GM21528 (cell line): ENCODE measurements at regions not wholly inside any gene's neighbourhood (a gene's known extent, or its start where the extent isn't known, plus 50 kb on each side); places are given as distances from the start of the nearest gene placed in this dataset.
A peak's percentile ranks its signal among the peaks of the same experiment; 100 is the strongest.
"Not testable (repeated sequence)": the region's sequence is repeated elsewhere in the genome, so short reads cannot be mapped to it uniquely, and the experiment has no call there.

Source experiments
- ATAC-seq: cut with Tn5 transposase; IDR thresholded peaks from one replicate; pipeline ENCODE4 v1.9.1; 2021; ENCODE audit warnings: mild to moderate bottlenecking, moderate library complexity; ENCODE audit not compliant: unreplicated experiment, low FRiP score

- ATAC-seq = no peak
Observed at GRCh38 chr3:78277801-78278200, 1237.9 kb downstream of the ROBO2 start.

GRCh38 chr3:78279091-78279490 is 1239.2 kb downstream of the ROBO2 start:
- ATAC-seq = no peak

GRCh38 chr3:78281381-78281780 is 1241.5 kb downstream of the ROBO2 start:
- no peak for ATAC-seq

- ATAC-seq = no peak
Observed at GRCh38 chr3:78283994-78284393, 1244.1 kb downstream of the ROBO2 start.

- no peak for ATAC-seq
Observed at GRCh38 chr3:78285032-78285728, 1245.3 kb downstream of the ROBO2 start.

- no peak for ATAC-seq
Observed at GRCh38 chr3:78287085-78287484, 1247.2 kb downstream of the ROBO2 start.

- no peak for ATAC-seq
Observed at GRCh38 chr3:78293284-78293683, 1253.4 kb downstream of the ROBO2 start.

- ATAC-seq = no peak
Observed at GRCh38 chr3:78304115-78304514, 1264.2 kb downstream of the ROBO2 start.

- ATAC-seq = no peak
Observed at GRCh38 chr3:78312851-78313250, 1273.0 kb downstream of the ROBO2 start.

GRCh38 chr3:78313332-78313731 is 1273.4 kb downstream of the ROBO2 start:
- no peak for ATAC-seq

- ATAC-seq = no peak
Observed at GRCh38 chr3:78314327-78314726, 1274.4 kb downstream of the ROBO2 start.

GRCh38 chr3:78317774-78318173 is 1277.9 kb downstream of the ROBO2 start:
- no peak for ATAC-seq

- no peak for ATAC-seq
Observed at GRCh38 chr3:78322780-78323179, 1282.9 kb downstream of the ROBO2 start.

- ATAC-seq = no peak
Observed at GRCh38 chr3:78337801-78338211, 1297.9 kb downstream of the ROBO2 start.

- ATAC-seq = peak; percentile 60
Observed at GRCh38 chr3:78338405-78338804, 1298.5 kb downstream of the ROBO2 start.

GRCh38 chr3:78343221-78343620 is 1303.3 kb downstream of the ROBO2 start:
- no peak for ATAC-seq

- not testable (repeated sequence) for ATAC-seq
Observed at GRCh38 chr3:78344267-78344666, 1304.4 kb downstream of the ROBO2 start.

- ATAC-seq = no peak
Observed at GRCh38 chr3:78344918-78345317, 1305.0 kb downstream of the ROBO2 start.

- no peak for ATAC-seq
Observed at GRCh38 chr3:78347176-78347575, 1307.3 kb downstream of the ROBO2 start.

- no peak for ATAC-seq
Observed at GRCh38 chr3:78348664-78349063, 1308.8 kb downstream of the ROBO2 start.

- ATAC-seq = no peak
Observed at GRCh38 chr3:78349571-78349970, 1309.7 kb downstream of the ROBO2 start.

- ATAC-seq = no peak
Observed at GRCh38 chr3:78351334-78351733, 1311.4 kb downstream of the ROBO2 start.

- ATAC-seq = no peak
Observed at GRCh38 chr3:78353231-78353630, 1313.3 kb downstream of the ROBO2 start.
